Lower leg skin (tissue), 3 donors: ENCODE measurements at regions not wholly inside any gene's neighbourhood (a gene's known extent, or its start where the extent isn't known, plus 50 kb on each side); places are given as distances from the start of the nearest gene placed in this dataset.

Experiments
- POLR2A ChIP-seq, 2 donors: fragments of 450-650 bp; IDR thresholded peaks; one replicate each; pipeline ENCODE4 v1.6.1; 2016 to 2017; ENCODE audit warnings: antibody characterized with exemption in 2 of 2, mild to moderate bottlenecking in 1 of 2, moderate library complexity in 1 of 2
- TF ChIP-seq, protein P1 (sequence below), 3 donors: fragments of 450-650 bp; IDR thresholded peaks; one replicate each; pipeline ENCODE4 v1.5.1; 2016; ENCODE audit warnings: antibody characterized with exemption in 3 of 3, mild to moderate bottlenecking in 3 of 3, moderate library complexity in 2 of 3

- TF ChIP-seq, protein P1, sequence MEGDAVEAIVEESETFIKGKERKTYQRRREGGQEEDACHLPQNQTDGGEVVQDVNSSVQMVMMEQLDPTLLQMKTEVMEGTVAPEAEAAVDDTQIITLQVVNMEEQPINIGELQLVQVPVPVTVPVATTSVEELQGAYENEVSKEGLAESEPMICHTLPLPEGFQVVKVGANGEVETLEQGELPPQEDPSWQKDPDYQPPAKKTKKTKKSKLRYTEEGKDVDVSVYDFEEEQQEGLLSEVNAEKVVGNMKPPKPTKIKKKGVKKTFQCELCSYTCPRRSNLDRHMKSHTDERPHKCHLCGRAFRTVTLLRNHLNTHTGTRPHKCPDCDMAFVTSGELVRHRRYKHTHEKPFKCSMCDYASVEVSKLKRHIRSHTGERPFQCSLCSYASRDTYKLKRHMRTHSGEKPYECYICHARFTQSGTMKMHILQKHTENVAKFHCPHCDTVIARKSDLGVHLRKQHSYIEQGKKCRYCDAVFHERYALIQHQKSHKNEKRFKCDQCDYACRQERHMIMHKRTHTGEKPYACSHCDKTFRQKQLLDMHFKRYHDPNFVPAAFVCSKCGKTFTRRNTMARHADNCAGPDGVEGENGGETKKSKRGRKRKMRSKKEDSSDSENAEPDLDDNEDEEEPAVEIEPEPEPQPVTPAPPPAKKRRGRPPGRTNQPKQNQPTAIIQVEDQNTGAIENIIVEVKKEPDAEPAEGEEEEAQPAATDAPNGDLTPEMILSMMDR (IDR thresholded peaks at IDR 0.05): no peak
- TF ChIP-seq POLR2A (IDR thresholded peaks at IDR 0.05): no peak
Measured at GRCh38 chr5:81855591-81855990, 104.7 kb upstream of the SSBP2 start.
